Transverse colon (tissue), 4 donors: ENCODE measurements at regions not wholly inside any gene's neighbourhood (a gene's known extent, or its start where the extent isn't known, plus 50 kb on each side); places are given as distances from the start of the nearest gene placed in this dataset.

Experiments used
- DNase-seq: peaks from one replicate; pipeline ENCODE4 v3.0.0-alpha.2; 2019
- H3K27ac ChIP-seq, 4 donors: fragments of 200-600 bp; sonication (generic); 2 replicates each; pipeline ENCODE4 v1.5.1; 2016 to 2018; ENCODE audit warnings: inconsistent platforms in 4 of 4
- H3K27me3 ChIP-seq: fragments of 200-600 bp; sonication (generic); 2 replicates; pipeline ENCODE4 v1.5.1; 2017; ENCODE audit warnings: inconsistent platforms
- H3K36me3 ChIP-seq, 4 donors: fragments of 200-600 bp; sonication (generic); 2 replicates each; pipeline ENCODE4 v1.5.1; 2017 to 2019; ENCODE audit warnings: inconsistent platforms in 4 of 4
- H3K4me1 ChIP-seq, 4 donors: fragments of 200-600 bp; sonication (generic); 2 replicates each; pipeline ENCODE4 v1.5.1; 2017 to 2020; ENCODE audit warnings: inconsistent platforms in 4 of 4
- H3K4me3 ChIP-seq, 4 donors: fragments of 200-600 bp; sonication (generic); 1 replicate in 1 of 4; 2 replicates in 3 of 4; pipeline versions ENCODE4 v1.5.1 to v1.6.1; 2017 to 2019; ENCODE audit warnings: inconsistent platforms in 4 of 4
- H3K9me3 ChIP-seq, 2 donors: fragments of 200-600 bp; sonication (generic); 2 replicates each; pipeline ENCODE4 v1.5.1; 2017 to 2019; ENCODE audit warnings: inconsistent platforms in 2 of 2
- CTCF ChIP-seq, 5 experiments: fragments of 200-600 bp in 3 of 5; fragments of 450-650 bp in 2 of 5; sonication (generic) in 3 of 5; IDR thresholded peaks; 1 replicate in 2 of 5; 2 replicates in 3 of 5; pipeline ENCODE4 v1.5.1; 2016 to 2017; ENCODE audit warnings: antibody characterized with exemption in 5 of 5, inconsistent platforms in 3 of 5, mild to moderate bottlenecking in 2 of 5, moderate library complexity in 1 of 5
- EP300 ChIP-seq: sonication (generic); formaldehyde crosslinking; IDR thresholded peaks from one replicate; pipeline ENCODE4 v1.6.1; 2017; ENCODE audit warnings: antibody characterized with exemption, low read depth
- POLR2A ChIP-seq: fragments of 450-650 bp; IDR thresholded peaks from one replicate; pipeline ENCODE4 v1.6.1; 2016; ENCODE audit warnings: antibody characterized with exemption, mild to moderate bottlenecking, moderate library complexity
- POLR2AphosphoS5 ChIP-seq, 3 donors: sonication (generic); formaldehyde crosslinking; IDR thresholded peaks; one replicate each; pipeline ENCODE4 v1.6.1; 2016; ENCODE audit warnings: antibody characterized with exemption in 3 of 3
- WGBS, 2 donors: methylation state at CpG; one replicate each; pipeline ENCODE4 v1.1.5; 2018; ENCODE audit warnings: low coverage in 1 of 2; 5-methylcytosine and 5-hydroxymethylcytosine counted together
- in situ Hi-C, 4 donors: fragments of 200-750 bp; cut with MboI; loops; one replicate each; pipeline versions ENCODE4 v1.15.0 to v1.15.1; 2017; ENCODE audit warnings: low sequenced_read_pairs in 3 of 4, low pct_ligation_motif_present in 1 of 4, low pct_unique_long_range_greater_than_20kb in 1 of 4
- intact Hi-C: fragments of 100-400 bp; cut with DNase I; formaldehyde crosslinking; loops from one replicate; pipeline ENCODE4 v1.15.1; 2023; ENCODE audit warnings: low total_unique reads

GRCh38 chr2:217706513-217706912 lies 296.3 kb downstream of the TNS1 start:
- TF ChIP-seq POLR2A (no peak), CTCF (IDR thresholded peaks at IDR 0.05) (no peak), EP300 (no peak), POLR2AphosphoS5 (IDR thresholded peaks at IDR 0.05) (no peak)
- H3K27ac ChIP-seq: peak overlapping the region; percentile 27 to 65 (median 50)
- DNase-seq: no peak
- no peaks in the 10 kb centered on the region for H3K36me3 ChIP-seq
- intact Hi-C loops (loop anchor here (10.0 kb wide), 1 partner anchor 192 kb away; no protein-coding TSS in a partner anchor), in situ Hi-C loops (loop anchor here in 3 of 4 donors (25.0 kb wide), 1 partner anchor 1019 kb away; the partner anchor contains the start of gene IGFBP5 (in 3 of the 3))
- no peak overlapping the region for H3K4me3 ChIP-seq
- 56 to 67% methylated on average over 1 to 2 of the region's 2 CpGs for WGBS, 2 donors
- no peaks in the 10 kb centered on the region for H3K27me3 ChIP-seq
- H3K9me3 ChIP-seq: no peaks in the 10 kb centered on the region
- peaks cover 0 to 19% (median 0%) of the 10 kb centered on the region in 4 donors for H3K4me1 ChIP-seq

- Histone ChIP-seq H3K27me3 (no peaks in the 10 kb centered on the region), H3K36me3 (no peaks in the 10 kb centered on the region), H3K27ac (no peak overlapping the region), H3K9me3 (no peaks in the 10 kb centered on the region), H3K4me3 (no peak overlapping the region), H3K4me1 (peaks cover 0 to 15% (median 0%) of the 10 kb centered on the region in 4 donors)
- TF ChIP-seq EP300 (no peak), POLR2AphosphoS5 (IDR thresholded peaks at IDR 0.05) (no peak), CTCF (IDR thresholded peaks at IDR 0.05) (no peak)
- in situ Hi-C loops (loop anchor here in 3 of 4 donors (25.0 kb wide), 1 partner anchor 1019 kb away; the partner anchor contains the start of gene IGFBP5 (in 3 of the 3)), intact Hi-C loops (loop anchor here (10.0 kb wide), 1 partner anchor 191 kb away; no protein-coding TSS in a partner anchor)
- WGBS, 2 donors: 72 to 100% methylated on average over 1 of the region's 1 CpG
- DNase-seq: no peak
These were observed 296.7 kb downstream of the TNS1 start for GRCh38 chr2:217706095-217706494.

- H3K4me3 ChIP-seq: no peak overlapping the region
- in situ Hi-C loops: loop anchor here in 3 of 4 donors (25.0 kb wide), 1 partner anchor 1018 kb away; the partner anchor contains the start of gene IGFBP5 (in 3 of the 3)
- H3K9me3 ChIP-seq: no peaks in the 10 kb centered on the region
- peaks cover 0 to 10% (median 0%) of the 10 kb centered on the region in 4 donors for H3K4me1 ChIP-seq
- 67 to 75% methylated on average over 1 to 3 of the region's 3 CpGs for WGBS, 2 donors
- H3K27me3 ChIP-seq: no peaks in the 10 kb centered on the region
- TF ChIP-seq EP300: no peak
- no peak overlapping the region for H3K27ac ChIP-seq
- DNase-seq: no peak
- no peaks in the 10 kb centered on the region for H3K36me3 ChIP-seq
- intact Hi-C loops: loop anchor here (10.0 kb wide), 1 partner anchor 191 kb away; no protein-coding TSS in a partner anchor
These were observed 297.3 kb downstream of the TNS1 start for GRCh38 chr2:217705461-217705860.

- Histone ChIP-seq H3K36me3 (no peaks in the 10 kb centered on the region), H3K4me1 (peaks cover 0 to 10% (median 0%) of the 10 kb centered on the region in 4 donors), H3K9me3 (no peaks in the 10 kb centered on the region), H3K27me3 (no peaks in the 10 kb centered on the region), H3K27ac (no peak overlapping the region), H3K4me3 (no peak overlapping the region)
- in situ Hi-C loops: loop anchor here in 3 of 4 donors (25.0 kb wide), 1 partner anchor 1017 kb away; the partner anchor contains the start of gene IGFBP5 (in 3 of the 3)
- TF ChIP-seq POLR2A (no peak), EP300 (no peak), POLR2AphosphoS5 (IDR thresholded peaks at IDR 0.05) (no peak), CTCF (IDR thresholded peaks at IDR 0.05) (no peak)
- intact Hi-C loops: loop anchor here (10.0 kb wide), 1 partner anchor 189 kb away; no protein-coding TSS in a partner anchor
- 84% methylated on average over 5 of the region's 5 CpGs; no CpG with 5 or more reads in 1 of the 2 donors for WGBS, 2 donors
- no peak for DNase-seq
These were observed 298.8 kb downstream of the TNS1 start for GRCh38 chr2:217703999-217704398.
